Cardiac fibroblast (primary cell): ENCODE measurements at regions not wholly inside any gene's neighbourhood (a gene's known extent, or its start where the extent isn't known, plus 50 kb on each side); places are given as distances from the start of the nearest gene placed in this dataset.

ENCODE experiments used
- DNase-seq, 2 donors: peaks; one replicate each; pipeline versions ENCODE4 v3.0.0 to v3.0.0-alpha.2; 2010; ENCODE audit warnings: low read depth in 2 of 2
- H3K4me3 ChIP-seq, 2 donors: replicated peaks in 1 of 2; 1 replicate in 1 of 2; 2 replicates in 1 of 2; pipeline ENCODE4 v1.5.1; 2011; ENCODE audit warnings: low read depth in 2 of 2, low read length in 2 of 2, mild to moderate bottlenecking in 2 of 2, moderate library complexity in 1 of 2
- CTCF ChIP-seq: IDR thresholded peaks from one replicate; pipeline ENCODE4 v1.5.1; 2011; ENCODE audit warnings: low read depth, mild to moderate bottlenecking, low read length, inconsistent platforms

GRCh38 chr4:137967480-137968190 is 274.5 kb downstream of the SLC7A11 start:
- DNase-seq = peak in 1 of 2 donors; percentile 58

GRCh38 chr4:137966504-137966903 is 275.6 kb downstream of the SLC7A11 start:
- DNase-seq = no peak
- no peak overlapping the region for H3K4me3 ChIP-seq
- no peak for TF ChIP-seq CTCF

More at GRCh38 chr4:137967480-137968190, 274.5 kb downstream of the SLC7A11 start:
- H3K4me3 ChIP-seq = no peak overlapping the region
- TF ChIP-seq CTCF = no peak

- TF ChIP-seq CTCF = no peak
- H3K4me3 ChIP-seq = no peak overlapping the region
Measured at GRCh38 chr4:137961051-137961438, 281.1 kb downstream of the SLC7A11 start.

GRCh38 chr4:137960371-137961050 is 281.6 kb downstream of the SLC7A11 start:
- peak; percentile 71 to 84 for DNase-seq
- no peak overlapping the region for H3K4me3 ChIP-seq
- TF ChIP-seq CTCF = no peak

More at GRCh38 chr4:137961051-137961438, 281.1 kb downstream of the SLC7A11 start:
- peak; percentile 79 to 91 for DNase-seq

GRCh38 chr4:137957806-137958205 is 284.3 kb downstream of the SLC7A11 start:
- no peak for TF ChIP-seq CTCF
- no peak overlapping the region for H3K4me3 ChIP-seq

GRCh38 chr4:137956256-137956655 is 285.9 kb downstream of the SLC7A11 start:
- H3K4me3 ChIP-seq = no peak overlapping the region
- peak; percentile 25 to 46 for DNase-seq
- TF ChIP-seq CTCF = no peak

More at GRCh38 chr4:137957806-137958205, 284.3 kb downstream of the SLC7A11 start:
- no peak for DNase-seq
